ENCODE measurements at regions not wholly inside any gene's neighbourhood (a gene's known extent, or its start where the extent isn't known, plus 50 kb on each side); places are given as distances from the start of the nearest gene placed in this dataset.

GRCh38 chr2:128628996-128629395 lies 310.3 kb upstream of the HS6ST1 start:
- H3K4me3 Mint-ChIP-seq: no peak overlapping the region
- H3K36me3 Mint-ChIP-seq (ENCODE audit: insufficient read depth): no peaks in the 10 kb centered on the region
- ATAC-seq: no peak
- H3K9me3 Mint-ChIP-seq: no peaks in the 10 kb centered on the region
- H3K4me1 Mint-ChIP-seq (ENCODE audit: low read depth): no peaks in the 10 kb centered on the region
- DNase-seq: no peak
- H3K27me3 Mint-ChIP-seq (ENCODE audit: low read depth): peaks cover 9% of the 10 kb centered on the region

- DNase-seq (no peak), ATAC-seq (no peak)
- Mint-ChIP-seq H3K4me3 (no peak overlapping the region), H3K27me3 (ENCODE audit: low read depth) (peaks cover 6% of the 10 kb centered on the region), H3K4me1 (ENCODE audit: low read depth) (no peaks in the 10 kb centered on the region), H3K36me3 (ENCODE audit: insufficient read depth) (no peaks in the 10 kb centered on the region), H3K9me3 (no peaks in the 10 kb centered on the region)
These were observed 312.5 kb upstream of the HS6ST1 start for GRCh38 chr2:128630974-128631697.

DNA sequence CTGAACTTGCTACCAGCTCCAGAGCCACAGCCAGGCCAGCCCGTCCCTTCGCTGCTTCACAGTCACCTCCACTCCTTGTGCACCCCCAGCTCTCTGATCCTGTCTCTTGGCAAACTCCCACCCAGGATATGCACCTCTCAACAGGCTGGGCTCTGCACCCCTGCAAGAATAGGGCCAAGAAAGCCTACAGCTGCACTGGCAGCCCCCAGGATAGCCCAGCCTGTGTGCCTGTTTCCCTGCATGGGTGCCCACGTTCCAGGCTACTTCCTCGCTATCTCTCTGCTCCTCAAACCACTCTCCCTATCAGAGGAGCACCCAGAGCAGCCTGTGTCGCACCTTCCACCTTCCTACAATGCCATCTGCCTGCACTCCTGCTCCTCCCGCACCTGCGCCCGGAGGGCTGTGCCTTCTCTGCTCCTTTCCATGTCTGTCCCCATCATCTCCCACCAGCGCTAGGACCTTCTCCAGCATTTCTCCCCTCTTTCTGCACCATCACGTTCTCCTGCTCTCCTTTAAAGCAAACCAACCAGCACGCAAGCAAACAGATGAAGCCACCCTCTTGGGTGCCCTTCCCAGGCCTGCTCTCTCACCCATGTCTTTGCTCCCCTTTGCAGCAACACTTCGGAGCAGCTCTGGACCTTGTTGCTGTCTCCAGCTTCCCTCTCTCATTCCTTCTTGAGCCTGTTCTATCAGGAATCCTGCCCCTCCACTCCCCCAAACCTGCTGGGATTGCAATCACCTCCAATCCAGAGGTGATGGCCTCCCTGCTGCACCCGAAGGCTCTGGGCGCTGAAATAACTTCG lies 313.2 kb upstream of the HS6ST1 start:
- H3K36me3 Mint-ChIP-seq (ENCODE audit: insufficient read depth): no peaks in the 10 kb centered on the region

DNA sequence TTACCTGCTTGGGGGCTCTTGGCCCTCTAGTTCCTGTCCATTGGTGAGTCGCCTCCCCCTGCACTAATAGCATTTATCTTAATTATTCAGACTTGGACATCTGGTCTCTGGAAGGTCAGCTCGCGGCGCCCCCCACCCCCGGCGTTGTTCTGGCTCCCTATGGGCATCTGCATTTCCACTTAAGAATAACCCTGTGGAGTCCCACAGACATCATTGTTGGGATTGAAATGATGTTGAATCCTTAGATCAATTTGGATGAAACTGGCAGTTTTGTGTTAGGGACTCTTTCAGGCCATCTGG lies 313.8 kb upstream of the HS6ST1 start:
- Mint-ChIP-seq H3K9me3 (no peaks in the 10 kb centered on the region), H3K27me3 (ENCODE audit: low read depth) (peaks cover 6% of the 10 kb centered on the region), H3K4me3 (no peak overlapping the region), H3K4me1 (ENCODE audit: low read depth) (no peaks in the 10 kb centered on the region), H3K36me3 (ENCODE audit: insufficient read depth) (no peaks in the 10 kb centered on the region)
- ATAC-seq (no peak), DNase-seq (no peak)

More for the DNA sequence above, 313.2 kb upstream of the HS6ST1 start:
- ATAC-seq (no peak), DNase-seq (no peak)
- peaks cover 6% of the 10 kb centered on the region for H3K27me3 Mint-ChIP-seq (ENCODE audit: low read depth)
- H3K4me3 Mint-ChIP-seq: no peak overlapping the region
- no peaks in the 10 kb centered on the region for H3K4me1 Mint-ChIP-seq (ENCODE audit: low read depth)
- H3K9me3 Mint-ChIP-seq: no peaks in the 10 kb centered on the region

GRCh38 chr2:128633501-128633900 lies 314.8 kb upstream of the HS6ST1 start:
- no peak for ATAC-seq
- Mint-ChIP-seq H3K27me3 (ENCODE audit: low read depth) (peaks cover 6% of the 10 kb centered on the region), H3K9me3 (no peaks in the 10 kb centered on the region), H3K36me3 (ENCODE audit: insufficient read depth) (no peaks in the 10 kb centered on the region), H3K4me1 (ENCODE audit: low read depth) (no peaks in the 10 kb centered on the region), H3K4me3 (no peak overlapping the region)
- no peak for DNase-seq

DNA sequence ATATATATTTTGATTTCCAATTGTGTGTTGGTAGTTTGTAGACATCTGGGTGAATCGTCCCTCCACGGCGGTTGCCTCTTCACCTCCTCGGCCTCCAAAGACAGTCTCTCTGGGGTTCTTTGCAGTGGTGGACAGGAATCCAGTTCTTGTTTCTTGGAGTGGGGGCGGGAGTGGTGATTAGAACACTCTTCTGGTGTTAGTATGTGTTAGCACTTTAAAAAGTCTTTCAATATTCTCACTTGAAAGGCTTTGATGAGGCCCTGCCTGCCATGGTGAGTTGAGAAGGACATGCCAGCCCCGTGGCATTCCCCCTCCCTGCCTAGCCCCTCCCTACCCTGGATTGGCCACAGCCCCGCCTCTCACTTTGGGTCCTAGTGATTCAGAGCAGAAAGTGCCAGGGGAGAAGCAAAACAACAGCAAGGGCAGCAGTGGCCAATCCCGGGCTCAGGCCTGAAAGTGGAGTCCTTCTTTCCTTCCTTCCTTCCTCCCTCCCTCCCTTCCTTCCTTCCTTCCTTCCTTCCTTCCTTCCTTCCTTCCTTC lies 316.8 kb upstream of the HS6ST1 start:
- no peaks in the 10 kb centered on the region for H3K36me3 Mint-ChIP-seq (ENCODE audit: insufficient read depth)
- H3K4me3 Mint-ChIP-seq: no peak overlapping the region
- DNase-seq (no peak), ATAC-seq (no peak)
- no peaks in the 10 kb centered on the region for H3K4me1 Mint-ChIP-seq (ENCODE audit: low read depth)
- no peaks in the 10 kb centered on the region for H3K9me3 Mint-ChIP-seq
- peaks cover 6% of the 10 kb centered on the region for H3K27me3 Mint-ChIP-seq (ENCODE audit: low read depth)

DNA sequence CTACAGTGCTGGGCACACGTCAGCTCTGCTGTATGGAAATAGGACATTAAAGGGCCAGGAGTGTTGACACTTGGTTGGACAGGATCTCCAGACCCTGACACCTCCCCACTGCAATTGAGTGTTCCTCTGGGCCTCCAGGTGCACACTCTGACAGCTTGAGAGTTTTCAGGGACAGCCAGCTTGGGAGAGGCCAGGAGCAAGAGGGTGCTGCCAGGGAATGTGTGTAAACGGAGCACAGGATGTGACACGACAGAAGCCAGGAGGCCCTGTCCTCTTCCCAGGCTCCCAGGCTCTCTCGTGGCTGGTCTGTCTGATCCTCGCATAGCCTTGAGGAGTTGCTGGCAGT lies 318.1 kb upstream of the HS6ST1 start:
- no peak for DNase-seq

GRCh38 chr2:128637481-128638155 lies 318.9 kb upstream of the HS6ST1 start:
- H3K36me3 Mint-ChIP-seq (ENCODE audit: insufficient read depth): no peaks in the 10 kb centered on the region
- no peak for ATAC-seq
- no peak for DNase-seq

More for the DNA sequence above, 318.1 kb upstream of the HS6ST1 start:
- Mint-ChIP-seq H3K4me1 (ENCODE audit: low read depth) (no peaks in the 10 kb centered on the region), H3K4me3 (no peak overlapping the region), H3K27me3 (ENCODE audit: low read depth) (peaks cover 8% of the 10 kb centered on the region), H3K9me3 (no peaks in the 10 kb centered on the region), H3K36me3 (ENCODE audit: insufficient read depth) (no peaks in the 10 kb centered on the region)
- ATAC-seq: no peak

DNA sequence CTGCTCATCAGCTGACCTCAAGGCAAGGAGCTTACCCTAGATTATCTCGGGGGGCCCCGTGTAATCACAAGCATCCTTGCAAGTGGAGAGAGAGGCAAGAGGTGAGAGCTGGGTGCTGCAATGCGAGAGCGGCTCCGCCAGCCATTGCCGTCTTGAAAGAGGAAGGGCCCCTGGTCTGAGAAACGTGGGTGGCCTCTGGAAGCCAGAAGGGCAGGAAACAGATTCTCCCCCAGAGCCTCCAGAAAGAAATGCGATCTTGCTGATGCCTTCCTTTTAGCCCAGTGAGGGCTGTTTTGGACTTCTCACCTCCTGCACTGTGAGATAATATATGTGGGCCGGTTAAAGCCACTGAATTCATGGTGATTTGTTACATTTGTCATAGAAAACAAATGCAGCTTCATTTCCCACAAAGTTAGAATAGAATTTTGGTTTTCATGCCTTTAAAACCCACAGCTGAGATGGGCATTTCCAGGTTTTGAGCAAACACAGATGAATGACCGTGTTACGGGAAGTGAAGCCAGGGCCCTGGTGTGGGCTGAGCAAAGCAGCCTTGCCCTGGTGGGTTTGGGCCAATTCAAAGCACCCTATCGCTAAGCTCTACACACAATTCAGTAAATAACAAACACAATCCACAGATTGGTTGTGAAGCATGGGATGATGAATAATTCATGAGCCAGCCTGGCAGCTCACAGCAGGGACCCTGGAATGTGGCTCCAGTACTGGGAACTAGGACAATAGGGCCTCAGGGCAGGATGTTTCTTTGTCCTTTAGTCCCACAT lies 319.9 kb upstream of the HS6ST1 start:
- Mint-ChIP-seq H3K4me3 (no peak overlapping the region), H3K36me3 (ENCODE audit: insufficient read depth) (no peaks in the 10 kb centered on the region), H3K4me1 (ENCODE audit: low read depth) (no peaks in the 10 kb centered on the region), H3K27me3 (ENCODE audit: low read depth) (peaks cover 4% of the 10 kb centered on the region), H3K9me3 (no peaks in the 10 kb centered on the region)
- no peak for DNase-seq
- ATAC-seq: no peak

More at GRCh38 chr2:128637481-128638155, 318.9 kb upstream of the HS6ST1 start:
- no peak overlapping the region for H3K4me3 Mint-ChIP-seq
- no peaks in the 10 kb centered on the region for H3K9me3 Mint-ChIP-seq
- peaks cover 4% of the 10 kb centered on the region for H3K27me3 Mint-ChIP-seq (ENCODE audit: low read depth)
- H3K4me1 Mint-ChIP-seq (ENCODE audit: low read depth): no peaks in the 10 kb centered on the region

DNA sequence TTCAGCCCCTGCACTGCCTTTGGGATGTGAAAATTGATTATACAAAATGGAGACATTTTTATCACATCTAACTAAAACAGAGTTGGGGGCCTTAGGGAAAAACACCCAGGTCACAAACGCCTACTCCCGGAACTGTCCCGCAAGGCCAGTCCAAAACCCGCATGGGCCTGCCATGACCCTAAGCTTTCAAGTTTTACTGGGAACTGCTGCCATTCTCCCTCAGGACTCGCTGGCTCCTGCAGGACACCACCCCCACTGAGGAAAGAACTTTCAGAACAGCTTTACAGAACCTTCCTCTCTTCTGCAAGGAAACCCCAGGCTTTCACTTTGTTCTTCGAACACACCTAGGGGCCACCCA lies 320.4 kb upstream of the HS6ST1 start:
- DNase-seq (no peak), ATAC-seq (no peak)
- Mint-ChIP-seq H3K4me3 (no peak overlapping the region), H3K27me3 (ENCODE audit: low read depth) (peaks cover 4% of the 10 kb centered on the region), H3K36me3 (ENCODE audit: insufficient read depth) (no peaks in the 10 kb centered on the region), H3K4me1 (ENCODE audit: low read depth) (no peaks in the 10 kb centered on the region), H3K9me3 (no peaks in the 10 kb centered on the region)

DNA sequence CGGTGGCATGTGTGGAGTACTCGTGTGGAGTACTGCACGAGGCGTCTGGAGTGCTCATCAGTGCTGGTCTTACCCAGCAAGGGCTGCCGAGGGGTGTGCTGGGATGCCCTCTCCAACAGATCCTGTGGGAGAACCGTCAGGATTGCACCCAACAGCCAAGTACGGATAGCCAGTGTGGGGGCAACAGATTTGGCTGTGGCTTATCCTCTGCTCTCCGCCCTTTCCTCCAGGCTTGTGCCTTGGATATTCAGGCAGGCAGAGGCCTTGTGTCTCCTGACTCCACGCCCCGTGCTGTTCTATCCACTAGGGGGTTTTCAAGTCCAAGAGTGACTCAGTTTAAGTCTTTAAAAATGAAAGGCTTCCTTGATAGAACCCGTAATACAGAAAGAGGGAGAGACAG lies 321.0 kb upstream of the HS6ST1 start:
- Mint-ChIP-seq H3K27me3 (ENCODE audit: low read depth) (peaks cover 4% of the 10 kb centered on the region), H3K4me3 (no peak overlapping the region), H3K36me3 (ENCODE audit: insufficient read depth) (no peaks in the 10 kb centered on the region), H3K4me1 (ENCODE audit: low read depth) (no peaks in the 10 kb centered on the region), H3K9me3 (no peaks in the 10 kb centered on the region)
- DNase-seq (no peak), ATAC-seq (no peak)

DNA sequence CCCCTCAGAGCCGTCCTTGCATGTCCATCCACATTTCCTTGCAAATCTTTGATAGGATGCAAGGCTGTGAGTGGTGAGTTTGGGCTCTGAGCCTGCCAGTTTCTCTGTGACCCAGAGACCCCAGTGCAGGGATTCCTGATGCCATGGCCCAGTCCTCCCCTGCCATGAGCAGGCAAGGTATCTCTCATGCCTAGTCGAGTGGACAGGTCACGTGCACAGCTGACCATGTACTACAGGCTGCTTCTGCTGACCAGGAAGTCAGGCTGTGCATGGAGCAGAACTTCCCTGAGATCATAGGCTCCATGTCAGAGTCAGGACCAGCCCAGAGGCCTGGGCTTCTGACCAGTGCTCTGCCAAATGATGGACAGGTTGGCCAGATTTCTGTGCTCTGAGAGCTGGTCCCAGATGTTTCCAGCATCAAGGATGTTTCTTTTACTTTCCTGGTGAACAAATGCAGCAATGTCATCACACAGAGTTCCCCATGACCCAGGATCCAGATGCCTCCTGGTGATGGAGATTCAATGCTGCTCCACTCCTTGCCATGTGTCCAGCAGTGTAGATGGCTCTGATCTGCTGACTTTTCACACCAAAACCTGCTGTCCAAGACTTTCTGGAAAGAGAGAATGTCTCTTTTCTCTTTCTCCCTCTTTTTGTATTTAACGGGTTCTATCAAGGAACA lies 321.6 kb upstream of the HS6ST1 start:
- no peaks in the 10 kb centered on the region for H3K4me1 Mint-ChIP-seq (ENCODE audit: low read depth)
- no peaks in the 10 kb centered on the region for H3K9me3 Mint-ChIP-seq
- DNase-seq (no peak), ATAC-seq (no peak)
- no peak overlapping the region for H3K4me3 Mint-ChIP-seq
- H3K36me3 Mint-ChIP-seq (ENCODE audit: insufficient read depth): no peaks in the 10 kb centered on the region
- H3K27me3 Mint-ChIP-seq (ENCODE audit: low read depth): peaks cover 4% of the 10 kb centered on the region

- ATAC-seq (no peak), DNase-seq (no peak)
- Mint-ChIP-seq H3K36me3 (ENCODE audit: insufficient read depth) (no peaks in the 10 kb centered on the region), H3K4me3 (no peak overlapping the region), H3K27me3 (ENCODE audit: low read depth) (peaks cover 7% of the 10 kb centered on the region), H3K9me3 (no peaks in the 10 kb centered on the region), H3K4me1 (ENCODE audit: low read depth) (no peaks in the 10 kb centered on the region)
These were observed 322.2 kb upstream of the HS6ST1 start for GRCh38 chr2:128640845-128641360.

Measured in activated T-cell treated with anti-CD3 and anti-CD28 coated beads, Interleukin-2, amount 50 U/mL, for 4 hours (primary cell).